ENCODE measurements at regions not wholly inside any gene's neighbourhood (a gene's known extent, or its start where the extent isn't known, plus 50 kb on each side); places are given as distances from the start of the nearest gene placed in this dataset.
A peak's percentile ranks its signal among the peaks of the same experiment; 100 is the strongest.

DNA sequence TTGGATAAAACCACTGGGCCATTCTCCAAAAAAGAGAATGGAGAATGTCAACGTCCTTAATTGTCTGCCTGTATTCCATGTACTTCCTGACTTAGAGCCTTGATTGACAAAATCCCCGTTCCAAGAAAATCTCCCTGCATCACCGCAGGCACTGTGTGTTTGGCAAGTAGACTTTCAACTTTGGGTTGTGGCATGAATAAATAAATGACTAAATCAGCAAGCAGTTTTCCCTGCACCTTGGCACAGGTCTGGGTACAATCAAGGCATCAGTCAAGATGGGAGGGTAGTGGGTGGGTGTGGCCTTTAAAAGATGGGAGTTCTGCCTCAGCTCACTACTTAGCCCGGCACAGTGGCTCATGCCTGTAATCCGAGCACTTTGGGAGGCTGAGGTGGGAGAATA, 248.5 kb upstream of the RPL38 start:
- TF ChIP-seq, protein P1, sequence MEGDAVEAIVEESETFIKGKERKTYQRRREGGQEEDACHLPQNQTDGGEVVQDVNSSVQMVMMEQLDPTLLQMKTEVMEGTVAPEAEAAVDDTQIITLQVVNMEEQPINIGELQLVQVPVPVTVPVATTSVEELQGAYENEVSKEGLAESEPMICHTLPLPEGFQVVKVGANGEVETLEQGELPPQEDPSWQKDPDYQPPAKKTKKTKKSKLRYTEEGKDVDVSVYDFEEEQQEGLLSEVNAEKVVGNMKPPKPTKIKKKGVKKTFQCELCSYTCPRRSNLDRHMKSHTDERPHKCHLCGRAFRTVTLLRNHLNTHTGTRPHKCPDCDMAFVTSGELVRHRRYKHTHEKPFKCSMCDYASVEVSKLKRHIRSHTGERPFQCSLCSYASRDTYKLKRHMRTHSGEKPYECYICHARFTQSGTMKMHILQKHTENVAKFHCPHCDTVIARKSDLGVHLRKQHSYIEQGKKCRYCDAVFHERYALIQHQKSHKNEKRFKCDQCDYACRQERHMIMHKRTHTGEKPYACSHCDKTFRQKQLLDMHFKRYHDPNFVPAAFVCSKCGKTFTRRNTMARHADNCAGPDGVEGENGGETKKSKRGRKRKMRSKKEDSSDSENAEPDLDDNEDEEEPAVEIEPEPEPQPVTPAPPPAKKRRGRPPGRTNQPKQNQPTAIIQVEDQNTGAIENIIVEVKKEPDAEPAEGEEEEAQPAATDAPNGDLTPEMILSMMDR (IDR thresholded peaks at IDR 0.05; ENCODE audit: insufficient read depth, low read depth, low read length, missing control alignments) = no peak
- no peak overlapping the region for H3K4me3 ChIP-seq (ENCODE audit: low read depth, low read length)
- no peak for DNase-seq (ENCODE audit: low read depth)

DNA sequence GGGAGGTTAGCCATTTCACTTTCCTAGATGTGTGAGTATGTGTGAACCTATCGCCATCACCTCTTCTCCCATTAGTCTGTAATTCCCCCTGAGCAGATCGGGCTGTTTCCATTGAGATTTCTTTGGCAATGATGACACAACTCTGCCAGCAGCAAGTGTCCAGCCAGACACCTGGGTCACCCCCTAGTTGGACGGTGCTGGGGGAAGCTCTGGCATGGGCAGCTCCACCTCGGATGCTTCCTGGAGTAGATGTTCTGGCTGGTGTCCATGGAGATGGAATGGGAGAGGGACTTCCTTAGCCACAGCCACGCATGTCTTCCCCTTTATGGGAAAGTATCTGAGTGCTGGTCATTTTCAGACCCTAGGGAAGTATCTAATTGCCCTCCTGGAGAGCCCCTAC, 247.9 kb upstream of the RPL38 start:
- TF ChIP-seq, protein P1 (IDR thresholded peaks at IDR 0.05; ENCODE audit: insufficient read depth, low read depth, low read length, missing control alignments) = no peak
- no peak for DNase-seq (ENCODE audit: low read depth)
- H3K4me3 ChIP-seq (ENCODE audit: low read depth, low read length) = no peak overlapping the region

DNA sequence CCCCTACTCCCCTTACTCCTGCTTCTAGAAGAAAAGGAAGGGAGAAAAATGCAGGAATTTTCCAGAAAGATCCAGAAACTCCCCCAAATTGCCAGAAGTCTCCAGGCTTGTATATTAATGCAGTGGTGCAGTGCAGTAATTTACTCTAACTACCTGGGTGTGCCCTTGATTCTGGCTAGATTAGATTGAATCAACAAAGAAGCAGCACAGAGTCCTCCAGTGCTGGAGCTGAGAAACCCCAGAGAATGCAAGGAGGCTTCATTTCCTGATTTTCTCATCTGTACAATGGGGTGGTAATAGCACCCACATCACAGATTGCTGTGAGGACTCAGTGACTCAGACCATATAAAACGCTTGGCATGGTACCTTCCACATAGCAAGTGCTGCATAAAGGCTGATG, 247.3 kb upstream of the RPL38 start:
- H3K4me3 ChIP-seq (ENCODE audit: low read depth, low read length) = no peak overlapping the region
- TF ChIP-seq, protein P1 (IDR thresholded peaks at IDR 0.05; ENCODE audit: insufficient read depth, low read depth, low read length, missing control alignments) = no peak
- DNase-seq (ENCODE audit: low read depth) = no peak

DNA sequence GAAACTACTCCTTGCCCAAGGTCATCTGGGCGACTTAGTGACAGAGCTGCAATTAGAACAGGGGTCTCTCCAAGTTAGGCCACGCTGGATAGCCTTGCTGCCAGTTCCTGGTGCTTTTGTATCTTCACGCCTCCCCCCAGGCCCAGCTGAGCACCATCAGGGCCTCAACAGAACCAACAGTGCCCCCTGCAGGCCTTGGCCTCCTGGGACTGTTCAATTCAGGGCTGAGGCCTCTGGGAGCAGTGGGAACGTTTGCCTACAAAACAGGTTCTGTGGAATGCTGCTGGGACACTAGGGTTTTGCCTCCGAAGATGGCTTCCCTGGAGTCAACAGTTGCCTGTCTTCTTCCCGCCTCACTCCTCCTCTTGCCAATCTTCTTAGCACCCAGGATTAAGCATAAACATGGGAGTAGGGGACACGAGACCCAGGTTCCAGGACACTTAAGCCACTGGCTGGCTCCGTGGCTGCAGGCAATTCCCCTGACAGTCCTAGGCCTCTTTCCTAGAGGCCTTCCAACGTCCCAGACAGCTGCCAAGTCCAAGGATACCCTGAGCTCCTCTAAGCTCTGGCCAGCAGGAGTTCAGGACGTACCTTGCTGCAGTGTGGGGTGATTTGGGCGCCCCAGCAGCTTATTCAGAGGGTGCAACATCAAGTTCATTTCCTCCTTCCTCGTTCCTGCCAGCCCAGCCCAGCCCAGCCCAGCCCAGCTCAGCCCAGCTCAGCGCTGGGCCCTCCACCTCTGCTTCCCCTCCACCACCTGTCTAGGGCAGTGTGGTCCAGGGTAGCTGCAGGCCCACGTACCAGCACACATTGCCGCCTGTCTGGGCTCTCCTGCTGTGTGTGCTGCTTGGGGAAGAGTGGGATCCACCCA, 246.6 kb upstream of the RPL38 start:
- no peak overlapping the region for H3K4me3 ChIP-seq (ENCODE audit: low read depth, low read length)
- DNase-seq (ENCODE audit: low read depth) = peak; percentile 55
- TF ChIP-seq, protein P1 (IDR thresholded peaks at IDR 0.05; ENCODE audit: insufficient read depth, low read depth, low read length, missing control alignments) = peak; percentile 58

DNA sequence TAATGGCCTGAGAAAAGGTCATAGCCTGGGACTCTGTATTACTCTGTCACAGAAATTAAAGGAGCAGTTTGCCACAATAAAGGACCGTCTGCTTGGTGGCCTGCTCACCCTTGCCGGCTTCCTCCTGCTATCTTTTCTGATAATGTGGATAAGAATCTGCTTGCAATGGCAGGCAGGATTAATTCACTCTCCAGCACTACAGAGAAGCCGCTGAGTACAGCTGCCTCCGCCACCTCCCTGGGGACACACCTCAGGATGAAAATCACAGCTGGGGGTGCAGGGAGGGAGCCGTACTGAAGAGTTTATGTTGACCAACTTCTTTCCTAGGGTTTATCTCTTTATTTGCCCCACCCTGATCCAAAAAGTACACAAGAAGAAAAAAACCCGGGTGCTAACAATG, 245.9 kb upstream of the RPL38 start:
- TF ChIP-seq, protein P1 (IDR thresholded peaks at IDR 0.05; ENCODE audit: insufficient read depth, low read depth, low read length, missing control alignments) = no peak
- no peak for DNase-seq (ENCODE audit: low read depth)
- no peak overlapping the region for H3K4me3 ChIP-seq (ENCODE audit: low read depth, low read length)

DNA sequence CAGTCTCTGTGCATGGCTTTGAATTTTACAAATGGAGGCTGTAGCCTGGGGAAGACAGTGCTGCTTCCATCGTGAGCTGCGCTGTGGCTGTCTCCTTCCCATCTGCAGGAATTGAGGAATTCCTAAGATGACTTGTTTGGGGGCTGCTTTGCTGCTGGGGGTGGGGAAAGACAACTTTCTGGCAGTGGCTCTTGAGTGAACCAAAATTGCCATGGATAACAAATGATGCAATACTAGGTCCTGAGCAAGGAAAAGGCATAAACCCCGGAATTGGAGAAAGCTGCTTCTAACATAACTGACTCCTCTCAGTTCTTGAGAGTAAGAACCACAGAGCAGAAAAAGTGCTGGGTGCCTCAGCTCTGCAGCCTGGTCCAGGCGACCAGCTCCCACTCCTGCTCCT, 245.0 kb upstream of the RPL38 start:
- TF ChIP-seq, protein P1 (IDR thresholded peaks at IDR 0.05; ENCODE audit: insufficient read depth, low read depth, low read length, missing control alignments) = no peak
- H3K4me3 ChIP-seq (ENCODE audit: low read depth, low read length) = no peak overlapping the region
- DNase-seq (ENCODE audit: low read depth) = no peak

DNA sequence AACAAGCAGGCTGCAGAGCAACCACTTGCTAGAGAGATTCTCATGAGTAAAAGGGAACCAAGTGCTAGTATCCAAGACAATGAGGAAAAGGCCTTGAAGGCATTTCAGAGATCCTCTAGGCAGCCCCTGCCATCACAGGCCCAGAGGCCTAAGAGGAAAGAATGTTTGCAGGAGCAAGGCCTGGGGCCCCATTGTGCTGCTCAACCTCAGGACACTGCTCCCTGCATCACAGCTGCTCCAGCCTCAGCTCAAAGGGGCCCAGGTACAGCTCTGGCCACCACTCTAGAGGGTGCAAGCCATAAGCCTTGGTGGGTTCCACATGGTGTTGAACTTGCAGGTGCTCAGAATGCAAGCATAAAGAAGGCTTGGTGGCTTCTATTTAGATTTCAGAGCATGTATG, 243.0 kb upstream of the RPL38 start:
- DNase-seq (ENCODE audit: low read depth) = no peak
- TF ChIP-seq, protein P1 (IDR thresholded peaks at IDR 0.05; ENCODE audit: insufficient read depth, low read depth, low read length, missing control alignments) = no peak
- H3K4me3 ChIP-seq (ENCODE audit: low read depth, low read length) = no peak overlapping the region

Data from GM12865 (cell line).